Esophagus muscularis mucosa (tissue), 4 donors: ENCODE measurements at regions not wholly inside any gene's neighbourhood (a gene's known extent, or its start where the extent isn't known, plus 50 kb on each side); places are given as distances from the start of the nearest gene placed in this dataset.

Source experiments
- DNase-seq: peaks from one replicate; pipeline ENCODE4 v3.0.0-alpha.2; 2017; ENCODE audit errors: extremely low spot score
- H3K27ac ChIP-seq, 4 donors: fragments of 200-600 bp; sonication (generic); replicated peaks in 1 of 4; 1 replicate in 3 of 4; 2 replicates in 1 of 4; pipeline ENCODE4 v1.5.1; 2016 to 2019; ENCODE audit warnings: mild to moderate bottlenecking in 1 of 4
- H3K27me3 ChIP-seq, 4 donors: fragments of 200-600 bp; sonication (generic); one replicate each; pipeline versions ENCODE4 v1.5.1 to v1.6.0; 2016 to 2019
- H3K36me3 ChIP-seq, 4 donors: fragments of 200-600 bp; sonication (generic); one replicate each; pipeline ENCODE4 v1.5.1; 2016 to 2019
- H3K4me1 ChIP-seq, 4 donors: fragments of 200-600 bp; sonication (generic); one replicate each; pipeline ENCODE4 v1.5.1; 2016 to 2019
- H3K4me3 ChIP-seq, 4 donors: fragments of 200-600 bp; sonication (generic); 1 replicate in 2 of 4; 2 replicates in 2 of 4; pipeline ENCODE4 v1.5.1; 2016 to 2019; ENCODE audit warnings: mild to moderate bottlenecking in 4 of 4, moderate library complexity in 1 of 4
- H3K9me3 ChIP-seq, 4 donors: fragments of 200-600 bp; sonication (generic); 1 replicate in 3 of 4; 2 replicates in 1 of 4; pipeline ENCODE4 v1.5.1; 2016 to 2019
- EP300 ChIP-seq: sonication (generic); formaldehyde crosslinking; IDR thresholded peaks from one replicate; pipeline ENCODE4 v1.6.1; 2017; ENCODE audit warnings: antibody characterized with exemption
- POLR2A ChIP-seq: fragments of 450-650 bp; IDR thresholded peaks from one replicate; pipeline ENCODE4 v1.6.1; 2017; ENCODE audit warnings: antibody characterized with exemption, moderate library complexity, mild to moderate bottlenecking, low read depth
- POLR2AphosphoS5 ChIP-seq, 2 donors: sonication (generic); formaldehyde crosslinking; IDR thresholded peaks; one replicate each; pipeline ENCODE4 v1.6.1; 2017; ENCODE audit warnings: antibody characterized with exemption in 2 of 2
- WGBS: methylation state at CpG from one replicate; pipeline ENCODE4 v1.1.5; 2018; 5-methylcytosine and 5-hydroxymethylcytosine counted together
- intact Hi-C: fragments of 100-400 bp; cut with DNase I; formaldehyde crosslinking; loops from one replicate; pipeline ENCODE4 v1.15.1; 2023
- TF ChIP-seq, protein P1 (sequence below), 3 experiments: fragments of 200-600 bp in 2 of 3; fragments of 450-650 bp in 1 of 3; sonication (generic) in 2 of 3; IDR thresholded peaks; one replicate each; pipeline ENCODE4 v1.5.1; 2017 to 2019; ENCODE audit warnings: antibody characterized with exemption in 3 of 3, mild to moderate bottlenecking in 2 of 3, moderate library complexity in 1 of 3

DNA sequence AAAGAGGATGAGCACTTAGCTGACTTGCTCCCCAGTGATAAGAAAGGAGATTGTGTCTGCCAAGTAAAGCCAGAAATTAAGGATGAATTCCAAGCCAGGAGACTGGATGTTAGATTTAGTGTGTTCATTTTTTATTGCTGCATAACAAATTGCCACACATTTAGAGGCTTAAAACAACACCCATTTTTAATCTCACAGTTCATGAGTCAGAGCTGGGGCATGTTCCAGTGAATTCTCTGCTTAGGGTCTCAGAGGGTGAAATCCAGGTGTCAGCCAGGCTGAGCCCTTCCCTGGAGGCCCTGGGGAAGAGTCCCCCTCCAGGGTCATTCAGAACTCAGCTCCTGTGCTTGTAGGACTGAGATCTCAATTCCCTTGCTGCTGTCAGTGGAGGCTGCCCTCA is 352.8 kb downstream of the BUD13 start:
- no peak overlapping the region for H3K4me3 ChIP-seq
- peaks cover 0 to 10% (median 6%) of the 10 kb centered on the region in 4 donors for H3K4me1 ChIP-seq
- no peak for DNase-seq
- intact Hi-C loops: no loop called here
- no peaks in the 10 kb centered on the region for H3K27me3 ChIP-seq
- no peaks in the 10 kb centered on the region for H3K9me3 ChIP-seq
- H3K36me3 ChIP-seq: no peaks in the 10 kb centered on the region
- no peak overlapping the region for H3K27ac ChIP-seq
- TF ChIP-seq POLR2AphosphoS5 (IDR thresholded peaks at IDR 0.05) (no peak), EP300 (no peak)

DNA sequence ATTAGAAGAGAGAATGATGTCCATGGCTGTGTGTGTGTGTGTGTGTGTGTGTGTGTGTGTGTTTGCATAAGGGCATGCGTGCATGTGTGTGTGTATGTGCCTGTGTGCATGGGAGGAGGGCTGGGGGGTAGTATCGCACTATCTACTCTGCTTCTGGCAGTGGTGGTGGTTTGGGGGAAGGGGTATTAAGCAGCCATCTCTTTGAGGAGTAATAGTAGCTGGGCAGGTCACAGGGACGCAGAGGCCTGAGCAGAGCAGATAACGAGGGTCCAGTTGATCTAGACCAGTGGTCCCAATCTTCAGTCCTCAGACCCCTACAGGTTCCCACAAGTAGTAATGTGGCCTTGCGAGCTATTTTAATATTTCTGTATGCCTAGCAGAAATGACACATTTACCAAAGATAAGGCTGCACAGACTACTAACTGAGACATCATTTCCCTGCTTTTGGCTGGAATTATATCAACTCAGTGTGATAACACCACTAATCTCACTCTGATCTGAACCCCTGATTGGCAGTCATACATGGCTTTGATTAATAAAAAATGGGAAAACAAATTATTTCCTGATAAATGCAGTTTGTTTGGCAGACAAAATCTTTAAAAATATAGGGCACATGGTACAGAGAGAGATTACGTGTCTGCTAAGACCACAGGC is 354.3 kb downstream of the BUD13 start:
- Histone ChIP-seq H3K4me1 (peaks cover 0 to 25% (median 21%) of the 10 kb centered on the region in 4 donors), H3K4me3 (no peak overlapping the region), H3K9me3 (no peaks in the 10 kb centered on the region), H3K36me3 (no peaks in the 10 kb centered on the region), H3K27ac (no peak overlapping the region), H3K27me3 (no peaks in the 10 kb centered on the region)
- TF ChIP-seq, protein P1, sequence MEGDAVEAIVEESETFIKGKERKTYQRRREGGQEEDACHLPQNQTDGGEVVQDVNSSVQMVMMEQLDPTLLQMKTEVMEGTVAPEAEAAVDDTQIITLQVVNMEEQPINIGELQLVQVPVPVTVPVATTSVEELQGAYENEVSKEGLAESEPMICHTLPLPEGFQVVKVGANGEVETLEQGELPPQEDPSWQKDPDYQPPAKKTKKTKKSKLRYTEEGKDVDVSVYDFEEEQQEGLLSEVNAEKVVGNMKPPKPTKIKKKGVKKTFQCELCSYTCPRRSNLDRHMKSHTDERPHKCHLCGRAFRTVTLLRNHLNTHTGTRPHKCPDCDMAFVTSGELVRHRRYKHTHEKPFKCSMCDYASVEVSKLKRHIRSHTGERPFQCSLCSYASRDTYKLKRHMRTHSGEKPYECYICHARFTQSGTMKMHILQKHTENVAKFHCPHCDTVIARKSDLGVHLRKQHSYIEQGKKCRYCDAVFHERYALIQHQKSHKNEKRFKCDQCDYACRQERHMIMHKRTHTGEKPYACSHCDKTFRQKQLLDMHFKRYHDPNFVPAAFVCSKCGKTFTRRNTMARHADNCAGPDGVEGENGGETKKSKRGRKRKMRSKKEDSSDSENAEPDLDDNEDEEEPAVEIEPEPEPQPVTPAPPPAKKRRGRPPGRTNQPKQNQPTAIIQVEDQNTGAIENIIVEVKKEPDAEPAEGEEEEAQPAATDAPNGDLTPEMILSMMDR (IDR thresholded peaks at IDR 0.05): no peak
- no peak for TF ChIP-seq POLR2AphosphoS5 (IDR thresholded peaks at IDR 0.05)
- TF ChIP-seq EP300: no peak
- no peak for TF ChIP-seq POLR2A
- WGBS: 92% methylated on average over 6 of the region's 6 CpGs
- intact Hi-C loops: no loop called here
- DNase-seq: no peak

DNA sequence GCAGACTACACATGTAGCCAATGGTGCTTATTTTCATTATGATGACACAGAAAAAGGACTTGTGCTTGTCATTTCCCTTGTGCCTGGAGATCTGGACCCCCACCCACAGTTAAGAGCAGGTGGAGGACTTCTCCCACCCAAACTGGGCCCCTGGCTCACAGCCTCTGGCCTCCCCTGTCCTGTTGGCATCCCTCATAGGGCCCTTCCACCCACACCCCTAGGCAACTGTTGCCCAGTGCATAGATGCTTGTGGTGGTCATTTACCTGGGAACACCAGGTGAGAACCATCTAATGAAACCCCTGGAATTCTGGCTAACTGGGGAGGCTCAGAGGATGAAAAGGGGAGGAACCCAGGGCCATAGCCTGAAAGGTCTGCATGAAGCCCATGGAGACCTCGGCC is 355.9 kb downstream of the BUD13 start:
- no peak for DNase-seq
- H3K9me3 ChIP-seq: no peaks in the 10 kb centered on the region
- TF ChIP-seq POLR2AphosphoS5 (IDR thresholded peaks at IDR 0.05) (no peak), EP300 (no peak), POLR2A (no peak)
- TF ChIP-seq, protein P1 (IDR thresholded peaks at IDR 0.05): no peak

DNA sequence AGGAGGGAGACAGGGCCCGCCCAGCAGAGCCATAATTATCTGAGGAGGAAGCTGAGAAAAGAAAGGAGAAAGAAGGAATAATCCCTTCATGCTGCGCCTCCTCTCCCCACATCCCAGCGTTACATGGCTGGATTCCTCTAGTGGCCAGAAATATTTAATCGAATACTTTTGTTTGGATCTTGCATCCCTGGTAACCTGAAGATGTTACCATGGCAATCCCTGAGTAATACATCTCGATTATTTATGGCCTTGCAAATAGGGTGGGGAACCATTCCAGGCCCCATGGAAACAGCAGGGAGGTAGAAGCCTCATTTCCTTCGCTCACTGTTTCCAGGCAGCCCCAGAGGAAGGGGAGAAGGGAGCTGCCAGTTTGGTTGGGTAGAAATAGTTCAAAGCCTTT is 357.7 kb downstream of the BUD13 start:
- intact Hi-C loops: no loop called here
- Histone ChIP-seq H3K4me3 (no peak overlapping the region), H3K9me3 (no peaks in the 10 kb centered on the region), H3K27me3 (no peaks in the 10 kb centered on the region), H3K4me1 (peaks cover 0 to 22% (median 20%) of the 10 kb centered on the region in 4 donors), H3K27ac (peak overlapping the region in 1 of 4 donors; percentile 14), H3K36me3 (no peaks in the 10 kb centered on the region)
- WGBS: 29% methylated on average over 6 of the region's 6 CpGs
- no peak for TF ChIP-seq POLR2A
- TF ChIP-seq, protein P1 (IDR thresholded peaks at IDR 0.05): no peak
- no peak for TF ChIP-seq POLR2AphosphoS5 (IDR thresholded peaks at IDR 0.05)
- no peak for TF ChIP-seq EP300
- no peak for DNase-seq

More for the DNA sequence above, 355.9 kb downstream of the BUD13 start:
- intact Hi-C loops: no loop called here
- H3K27ac ChIP-seq: no peak overlapping the region
- no peaks in the 10 kb centered on the region for H3K27me3 ChIP-seq
- H3K36me3 ChIP-seq: no peaks in the 10 kb centered on the region
- H3K4me1 ChIP-seq: peaks cover 0 to 22% (median 20%) of the 10 kb centered on the region in 4 donors
- no peak overlapping the region for H3K4me3 ChIP-seq
- WGBS: no CpG with 5 or more reads among the region's 1 CpG

DNA sequence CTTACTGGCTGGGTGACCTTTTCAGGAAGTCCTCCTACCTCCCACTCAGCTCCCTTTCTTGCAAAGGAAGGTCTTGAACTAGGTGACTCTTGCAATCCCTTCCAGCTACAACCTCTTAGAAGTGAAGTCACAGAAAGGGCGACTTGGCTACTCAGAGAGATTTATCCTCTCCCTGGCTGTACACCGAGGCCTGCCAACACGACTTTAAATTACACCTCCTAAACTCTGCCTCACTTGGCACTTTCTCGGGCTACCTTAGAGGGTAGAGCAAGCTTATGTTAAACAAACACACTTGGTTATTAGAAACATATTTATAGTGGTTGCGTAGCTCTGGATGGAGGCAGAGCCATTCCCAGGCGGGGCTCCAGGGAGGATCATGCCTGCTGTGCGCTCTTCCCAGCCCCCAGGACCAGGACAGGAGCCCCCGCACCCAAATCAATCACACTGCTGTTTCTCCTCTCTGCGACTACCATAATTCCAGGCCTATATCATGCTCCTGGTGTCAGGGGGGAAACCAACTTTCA is 358.4 kb downstream of the BUD13 start:
- Histone ChIP-seq H3K4me3 (no peak overlapping the region), H3K4me1 (peaks cover 0 to 22% (median 20%) of the 10 kb centered on the region in 4 donors), H3K27me3 (no peaks in the 10 kb centered on the region), H3K36me3 (no peaks in the 10 kb centered on the region), H3K9me3 (no peaks in the 10 kb centered on the region), H3K27ac (peak overlapping the region in 1 of 4 donors; percentile 14)
- TF ChIP-seq, protein P1 (IDR thresholded peaks at IDR 0.05): no peak
- TF ChIP-seq POLR2AphosphoS5 (IDR thresholded peaks at IDR 0.05) (no peak), EP300 (no peak), POLR2A (no peak)
- DNase-seq: no peak
- 38% methylated on average over 9 of the region's 9 CpGs for WGBS
- intact Hi-C loops: no loop called here
